ENCODE measurements at regions not wholly inside any gene's neighbourhood (a gene's known extent, or its start where the extent isn't known, plus 50 kb on each side); places are given as distances from the start of the nearest gene placed in this dataset.

GRCh38 chr7:46522354-46522906 lies 601.4 kb upstream of the IGFBP3 start:
- no peak overlapping the region for H2AK9ac ChIP-seq (replicated peaks; ENCODE audit: low read depth, low read length, poor library complexity)
- DNase-seq = no peak
- H3K27ac ChIP-seq (ENCODE audit: insufficient read depth, low read length) = no peak overlapping the region
- H3K18ac ChIP-seq (ENCODE audit: low read depth, low read length) = no peak overlapping the region
- peaks cover 4% of the 10 kb centered on the region; the same call in 1 of the 2 replicates for H3K9me1 ChIP-seq (ENCODE audit: insufficient read depth, low read length)
- intact Hi-C loops (cut with micrococcal nuclease) (no loop called here), dilution Hi-C loops (cut with HindIII; ENCODE audit: low sequenced_read_pairs, unreplicated experiment) (no loop called here), in situ Hi-C loops (cut with MboI; ENCODE audit: low sequenced_read_pairs) (no loop called here)
- H3K79me1 ChIP-seq (ENCODE audit: low read depth in 1 of 2, low read length in 2 of 2) = no peaks in the 10 kb centered on the region
- H3K4ac ChIP-seq (ENCODE audit: low read depth, low read length) = no peak overlapping the region
- 0 out of 2 replicates have a peak overlapping the region, but pooled peaks have one; percentile 12 for H2AK5ac ChIP-seq (ENCODE audit: low read depth, low read length)
- no peaks in the 10 kb centered on the region for H4K20me1 ChIP-seq (ENCODE audit: insufficient read depth, low read length)
- no peak overlapping the region for H3K4me3 ChIP-seq (ENCODE audit: insufficient read depth, low read depth, low read length)
- TF ChIP-seq MAZ (IDR thresholded peaks at IDR 0.05; ENCODE audit: borderline replicate concordance, low read depth, low read length) (no peak), BHLHE40 (IDR thresholded peaks at IDR 0.05; ENCODE audit: low read depth, low read length) (no peak), FOS (IDR thresholded peaks at IDR 0.05; ENCODE audit: low read depth, low read length) (no peak), MAFK (IDR thresholded peaks at IDR 0.05; ENCODE audit: low read depth, low read length) (no peak), RCOR1 (IDR thresholded peaks at IDR 0.05; ENCODE audit: insufficient replicate concordance, low read length) (no peak), RFX5 (IDR thresholded peaks at IDR 0.05; ENCODE audit: low read depth, low read length) (no peak), SMC3 (IDR thresholded peaks at IDR 0.05; ENCODE audit: low read depth, low read length) (no peak), CHD1 (IDR thresholded peaks at IDR 0.05; ENCODE audit: low read depth, low read length) (no peak), CTCF (conservative IDR thresholded peaks at IDR 0.05; ENCODE audit: low read depth, low read length) (no peak), MXI1 (IDR thresholded peaks at IDR 0.05; ENCODE audit: borderline replicate concordance, low read depth, low read length) (no peak), CEBPB (IDR thresholded peaks at IDR 0.05; ENCODE audit: low read depth, low read length) (no peak), RAD21 (IDR thresholded peaks at IDR 0.05; ENCODE audit: low read length) (no peak), NFE2L2 (IDR thresholded peaks at IDR 0.05; ENCODE audit: low read depth, low read length) (no peak), USF2 (IDR thresholded peaks at IDR 0.05; ENCODE audit: low read depth, low read length) (no peak), POLR2A (IDR thresholded peaks at IDR 0.05; ENCODE audit: low read depth, low read length) (no peak), ELK1 (IDR thresholded peaks at IDR 0.05; ENCODE audit: borderline replicate concordance, low read depth, low read length) (no peak)
- no peak overlapping the region for H2BK20ac ChIP-seq (ENCODE audit: low read depth, low read length)
- H4K8ac ChIP-seq (ENCODE audit: low read depth in 2 of 2, low read length in 2 of 2) = no peak overlapping the region
- H2BK15ac ChIP-seq (ENCODE audit: low read depth, low read length) = no peak overlapping the region
- no peak overlapping the region for H3K56ac ChIP-seq (ENCODE audit: extremely low read depth, insufficient read depth, low read length)
- no peak overlapping the region for H3K9ac ChIP-seq (ENCODE audit: low read depth, low read length)
- 89% methylated on average over 3 of the region's 8 CpGs; no CpG with 5 or more reads in 1 of the 2 experiments for WGBS, 2 experiments (ENCODE audit: extremely low coverage in 2 of 2, insufficient read length in 1 of 2)
- no peak overlapping the region for H2AFZ ChIP-seq (replicated peaks; ENCODE audit: low read length, poor library complexity)
- H3K4me2 ChIP-seq (ENCODE audit: low read depth, low read length) = no peak overlapping the region
- ChIA-PET POLR2A (ENCODE audit: unreplicated experiment) (no interaction called here), CTCF (no interaction called here)
- no peaks in the 10 kb centered on the region for H3K36me3 ChIP-seq (ENCODE audit: control insufficient read depth, insufficient read depth, low read length)
- H2BK120ac ChIP-seq (ENCODE audit: low read depth, low read length) = no peak overlapping the region
- no TSS peak for BruUV-seq (replicated peaks)
- H2BK5ac ChIP-seq (ENCODE audit: low read depth, low read length, poor library complexity, severe bottlenecking) = no peak overlapping the region
- no peaks in the 10 kb centered on the region for H3K9me3 ChIP-seq (ENCODE audit: control insufficient read depth, insufficient read depth, low read length)
- no peak for ATAC-seq (ENCODE audit: low read depth)
- no peak overlapping the region for H3K14ac ChIP-seq (replicated peaks; ENCODE audit: low read depth, low read length)
- H3K27me3 ChIP-seq (ENCODE audit: control insufficient read depth, insufficient read depth, low read length) = no peaks in the 10 kb centered on the region
- H3K4me1 ChIP-seq (ENCODE audit: control insufficient read depth, insufficient read depth, low read length) = no peaks in the 10 kb centered on the region
- no peak overlapping the region for H3K23ac ChIP-seq (ENCODE audit: low read depth, low read length)
- no peak overlapping the region for H4K91ac ChIP-seq (ENCODE audit: insufficient read depth, low read depth, low read length)
- no peak overlapping the region for H4K5ac ChIP-seq (ENCODE audit: low read depth, low read length)

Measured in IMR-90 (cell line).